ENCODE measurements at regions not wholly inside any gene's neighbourhood (a gene's known extent, or its start where the extent isn't known, plus 50 kb on each side); places are given as distances from the start of the nearest gene placed in this dataset.
"Not testable (repeated sequence)": the region's sequence is repeated elsewhere in the genome, so short reads cannot be mapped to it uniquely, and the experiment has no call there.

DNA sequence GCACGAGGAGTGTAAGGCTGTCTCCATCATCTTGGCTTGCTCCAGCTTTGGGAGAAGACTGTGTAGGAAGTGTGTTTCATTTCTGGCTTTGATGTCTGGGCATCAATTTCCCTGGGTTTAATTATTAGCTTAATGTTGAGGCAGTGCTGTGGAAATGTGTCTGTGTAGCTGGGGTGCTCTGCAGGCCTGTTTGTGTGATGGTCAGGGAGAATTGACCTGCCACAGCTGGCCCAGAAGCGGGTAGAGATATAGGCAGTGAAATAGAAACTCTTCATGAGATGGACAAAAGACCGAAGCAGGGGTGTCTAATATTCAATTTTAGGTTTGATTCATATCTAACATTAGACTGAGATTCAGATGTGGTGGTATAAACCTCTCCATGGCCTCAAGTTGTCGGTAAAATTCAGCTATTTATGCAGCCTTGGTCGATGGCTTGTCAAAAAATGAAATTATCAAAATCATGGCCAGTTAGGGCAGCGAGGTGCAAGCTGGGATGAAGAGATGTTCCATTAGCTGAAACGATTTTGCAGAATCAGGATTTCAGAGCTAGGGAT lies 95.3 kb upstream of the SNX9 start:
- no peak for TF ChIP-seq ZFX (IDR thresholded peaks at IDR 0.05)
- TF ChIP-seq, protein P1, sequence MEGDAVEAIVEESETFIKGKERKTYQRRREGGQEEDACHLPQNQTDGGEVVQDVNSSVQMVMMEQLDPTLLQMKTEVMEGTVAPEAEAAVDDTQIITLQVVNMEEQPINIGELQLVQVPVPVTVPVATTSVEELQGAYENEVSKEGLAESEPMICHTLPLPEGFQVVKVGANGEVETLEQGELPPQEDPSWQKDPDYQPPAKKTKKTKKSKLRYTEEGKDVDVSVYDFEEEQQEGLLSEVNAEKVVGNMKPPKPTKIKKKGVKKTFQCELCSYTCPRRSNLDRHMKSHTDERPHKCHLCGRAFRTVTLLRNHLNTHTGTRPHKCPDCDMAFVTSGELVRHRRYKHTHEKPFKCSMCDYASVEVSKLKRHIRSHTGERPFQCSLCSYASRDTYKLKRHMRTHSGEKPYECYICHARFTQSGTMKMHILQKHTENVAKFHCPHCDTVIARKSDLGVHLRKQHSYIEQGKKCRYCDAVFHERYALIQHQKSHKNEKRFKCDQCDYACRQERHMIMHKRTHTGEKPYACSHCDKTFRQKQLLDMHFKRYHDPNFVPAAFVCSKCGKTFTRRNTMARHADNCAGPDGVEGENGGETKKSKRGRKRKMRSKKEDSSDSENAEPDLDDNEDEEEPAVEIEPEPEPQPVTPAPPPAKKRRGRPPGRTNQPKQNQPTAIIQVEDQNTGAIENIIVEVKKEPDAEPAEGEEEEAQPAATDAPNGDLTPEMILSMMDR (conservative IDR thresholded peaks at IDR 0.05) = no peak
- no peak overlapping the region for H3K27ac ChIP-seq

DNA sequence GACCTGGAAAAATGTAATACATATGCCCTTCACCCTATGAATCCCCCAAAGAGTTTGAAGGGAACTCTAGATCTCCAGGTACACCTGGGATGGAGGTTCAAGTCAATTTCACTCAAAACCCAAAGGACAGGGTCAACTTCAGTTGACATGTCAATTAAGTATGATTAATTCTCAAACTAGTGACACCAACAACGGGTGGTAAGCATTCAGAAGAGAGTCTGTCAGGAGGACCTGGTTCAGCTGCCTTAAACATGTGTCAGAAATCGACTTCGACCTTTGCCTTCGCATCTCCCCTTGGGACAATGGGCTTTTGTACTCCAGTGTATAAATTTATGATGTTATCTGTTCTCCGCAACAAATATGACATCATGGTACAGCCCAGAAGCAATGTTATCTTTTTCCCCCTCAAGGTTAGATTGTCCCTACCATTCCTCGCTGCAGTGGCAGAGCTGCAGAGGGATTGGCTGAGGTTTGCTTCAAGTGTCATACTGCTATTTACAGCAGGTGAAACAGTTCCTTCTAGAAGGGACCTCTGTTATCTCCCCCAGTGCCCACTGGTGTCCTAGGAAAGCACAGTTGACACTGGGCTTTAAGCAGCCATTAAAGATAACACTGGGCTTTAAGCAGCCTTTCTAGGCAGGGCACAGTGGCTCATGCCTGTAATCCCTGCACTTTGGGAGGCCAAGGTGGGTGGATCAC lies 94.7 kb upstream of the SNX9 start:
- H3K27ac ChIP-seq = no peak overlapping the region
- TF ChIP-seq, protein P1 (conservative IDR thresholded peaks at IDR 0.05) = no peak
- no peak for TF ChIP-seq ZFX (IDR thresholded peaks at IDR 0.05)

- TF ChIP-seq, protein P1 (conservative IDR thresholded peaks at IDR 0.05) = no peak
- no peak for TF ChIP-seq ZFX (IDR thresholded peaks at IDR 0.05)
- no peak overlapping the region for H3K27ac ChIP-seq
These were observed 91.8 kb upstream of the SNX9 start for GRCh38 chr6:157731221-157731620.

- TF ChIP-seq ZFX (IDR thresholded peaks at IDR 0.05) = no peak
- TF ChIP-seq, protein P1 (conservative IDR thresholded peaks at IDR 0.05) = no peak
- no peak overlapping the region for H3K27ac ChIP-seq
These were observed 91.0 kb upstream of the SNX9 start for GRCh38 chr6:157732007-157732406.

- H3K27ac ChIP-seq = no peak overlapping the region
These were observed 90.5 kb upstream of the SNX9 start for GRCh38 chr6:157732416-157733161.

DNA sequence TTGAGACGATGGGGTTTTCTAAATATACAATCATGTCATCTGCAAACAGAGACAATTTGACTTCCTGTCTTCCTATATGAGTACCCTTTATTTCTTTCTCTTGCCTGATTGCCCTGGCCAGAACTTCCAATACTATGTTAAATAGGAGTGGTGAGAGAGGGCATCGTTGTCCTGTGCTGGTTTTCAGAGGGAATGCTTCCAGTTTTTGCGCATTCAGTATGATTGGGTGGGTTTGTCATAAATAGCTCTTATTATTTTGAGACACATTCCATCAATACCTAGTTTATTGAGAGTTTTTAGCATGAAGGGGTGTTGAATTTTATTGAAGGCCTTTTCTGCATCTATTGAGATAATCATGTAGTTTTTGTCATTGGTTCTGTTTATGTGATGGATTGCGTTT lies 86.5 kb upstream of the SNX9 start:
- not testable (repeated sequence) for H3K27ac ChIP-seq

More at GRCh38 chr6:157732416-157733161, 90.5 kb upstream of the SNX9 start:
- TF ChIP-seq ZFX (IDR thresholded peaks at IDR 0.05) = no peak

DNA sequence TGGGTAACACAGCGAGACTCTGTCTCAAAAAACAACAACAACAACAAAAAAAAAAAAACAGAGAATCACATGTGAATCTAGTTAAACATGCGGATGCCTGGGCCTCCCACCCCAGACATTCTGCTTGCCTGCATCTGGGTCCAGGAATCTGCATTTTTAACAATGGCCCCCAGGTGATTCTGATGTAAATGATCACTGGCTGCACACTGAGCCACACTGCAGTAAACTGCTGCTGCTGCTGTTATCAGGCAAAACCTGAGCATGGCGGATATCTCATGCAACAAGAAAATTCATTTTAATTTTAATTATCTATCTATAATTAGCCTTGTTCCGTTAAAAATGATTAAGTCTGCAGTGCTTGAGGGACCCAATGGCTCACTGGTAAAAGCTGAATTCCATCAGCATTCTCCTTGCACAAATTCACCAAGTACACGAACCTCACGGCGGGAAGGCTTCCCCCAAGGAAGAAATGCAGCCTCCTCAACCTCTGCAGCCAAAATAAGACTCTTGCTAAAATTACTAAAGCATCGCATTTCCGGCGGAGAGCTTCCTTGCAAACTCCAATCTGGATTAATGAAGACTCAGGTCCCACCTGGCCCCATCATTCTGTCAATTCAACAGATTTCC lies 81.6 kb upstream of the SNX9 start:
- no peak for TF ChIP-seq ZFX (IDR thresholded peaks at IDR 0.05)
- TF ChIP-seq, protein P1 (conservative IDR thresholded peaks at IDR 0.05) = no peak
- no peak overlapping the region for H3K27ac ChIP-seq

GRCh38 chr6:157741948-157742556 lies 81.0 kb upstream of the SNX9 start:
- no peak for TF ChIP-seq ZFX (IDR thresholded peaks at IDR 0.05)
- TF ChIP-seq, protein P1 (conservative IDR thresholded peaks at IDR 0.05) = no peak
- H3K27ac ChIP-seq = no peak overlapping the region
